Brain microvascular endothelial cell (primary cell): ENCODE measurements at regions not wholly inside any gene's neighbourhood (a gene's known extent, or its start where the extent isn't known, plus 50 kb on each side); places are given as distances from the start of the nearest gene placed in this dataset.

ENCODE experiments used
- DNase-seq: peaks from one replicate; pipeline ENCODE4 v3.0.0-alpha.2; 2020
- H3K27ac ChIP-seq: fragments of 250-450 bp; sonication (Bioruptor Pico); 2 replicates; pipeline ENCODE4 v1.5.1; 2020; ENCODE audit warnings: mild to moderate bottlenecking, moderate library complexity
- H3K27me3 ChIP-seq: fragments of 250-450 bp; sonication (Bioruptor Pico); replicated peaks from 2 replicates; pipeline ENCODE4 v1.5.1; 2020; ENCODE audit warnings: mild to moderate bottlenecking
- H3K36me3 ChIP-seq: fragments of 250-450 bp; sonication (Bioruptor Pico); replicated peaks from 2 replicates; pipeline ENCODE4 v1.5.1; 2020; ENCODE audit warnings: mild to moderate bottlenecking
- H3K4me3 ChIP-seq: 2 replicates; pipeline ENCODE4 v1.5.1; 2011; ENCODE audit warnings: low read depth, mild to moderate bottlenecking, control low read depth, low read length, moderate library complexity
- CTCF ChIP-seq: IDR thresholded peaks from 2 replicates; pipeline ENCODE4 v1.5.1; 2011; ENCODE audit warnings: low read depth, mild to moderate bottlenecking, moderate library complexity, low read length, control low read depth, inconsistent platforms; ENCODE audit errors: missing control alignments
- in situ Hi-C: cut with HindIII; loops from 2 replicates; pipeline ENCODE4 v1.10.0; 2017; ENCODE audit warnings: low sequenced_read_pairs, low pct_ligation_motif_present

- Histone ChIP-seq H3K27ac (no peak overlapping the region), H3K4me3 (no peak overlapping the region), H3K36me3 (no peaks in the 10 kb centered on the region), H3K27me3 (no peaks in the 10 kb centered on the region)
- in situ Hi-C loops = no loop called here
- peak; percentile 77 for TF ChIP-seq CTCF
- DNase-seq = peak; percentile 69
These were observed 60.0 kb upstream of the BANK1 start for GRCh38 chr4:101730291-101731117.

GRCh38 chr4:101727238-101727637, 63.3 kb upstream of the BANK1 start:
- Histone ChIP-seq H3K36me3 (no peaks in the 10 kb centered on the region), H3K4me3 (no peak overlapping the region), H3K27me3 (no peaks in the 10 kb centered on the region), H3K27ac (no peak overlapping the region)
- DNase-seq = no peak
- in situ Hi-C loops = no loop called here
- TF ChIP-seq CTCF = no peak

- no peak for TF ChIP-seq CTCF
- Histone ChIP-seq H3K27me3 (no peaks in the 10 kb centered on the region), H3K4me3 (no peak overlapping the region), H3K36me3 (no peaks in the 10 kb centered on the region), H3K27ac (no peak overlapping the region)
- in situ Hi-C loops = no loop called here
- no peak for DNase-seq
These were observed 66.4 kb upstream of the BANK1 start for GRCh38 chr4:101724093-101724492.

GRCh38 chr4:101718810-101719209, 71.7 kb upstream of the BANK1 start:
- in situ Hi-C loops = no loop called here
- TF ChIP-seq CTCF = no peak
- DNase-seq = no peak
- no peak overlapping the region for H3K27ac ChIP-seq
- no peak overlapping the region for H3K4me3 ChIP-seq
- H3K36me3 ChIP-seq = no peaks in the 10 kb centered on the region
- H3K27me3 ChIP-seq = no peaks in the 10 kb centered on the region

GRCh38 chr4:101711590-101712260, 78.8 kb upstream of the BANK1 start:
- no peak for DNase-seq
- in situ Hi-C loops = no loop called here
- H3K27me3 ChIP-seq = no peaks in the 10 kb centered on the region

More at GRCh38 chr4:101711590-101712260, 78.8 kb upstream of the BANK1 start:
- no peak for TF ChIP-seq CTCF
- H3K4me3 ChIP-seq = no peak overlapping the region
- H3K27ac ChIP-seq = no peak overlapping the region
- no peaks in the 10 kb centered on the region for H3K36me3 ChIP-seq
